Lung (tissue), 11 donors: ENCODE measurements at regions not wholly inside any gene's neighbourhood (a gene's known extent, or its start where the extent isn't known, plus 50 kb on each side); places are given as distances from the start of the nearest gene placed in this dataset.

ENCODE experiments used
- ATAC-seq: fragments of 200-7000 bp; cut with Tn5 transposase; one replicate; pipeline ENCODE4 v1.9.1; 2020; ENCODE audit warnings: moderate number of reproducible peaks; ENCODE audit not compliant: insufficient read depth, low FRiP score
- DNase-seq, 3 donors: peaks; one replicate each; pipeline ENCODE4 v3.0.0-alpha.2; 2013 to 2017
- H3K27ac ChIP-seq, 2 donors: one replicate each; pipeline ENCODE4 v1.5.1; 2013; ENCODE audit warnings: mild to moderate bottlenecking in 2 of 2, moderate library complexity in 2 of 2, control low read depth in 1 of 2, inconsistent platforms in 1 of 2, low read depth in 1 of 2, low read length in 1 of 2
- H3K27me3 ChIP-seq, 3 donors: one replicate each; pipeline ENCODE4 v1.5.1; 2013; ENCODE audit warnings: low read length in 2 of 3; ENCODE audit not compliant: control insufficient read depth in 3 of 3, insufficient read depth in 3 of 3
- H3K36me3 ChIP-seq, 4 donors: one replicate each; pipeline ENCODE4 v1.5.1; 2013; ENCODE audit warnings: low read length in 4 of 4, mild to moderate bottlenecking in 1 of 4, moderate library complexity in 1 of 4; ENCODE audit not compliant: control insufficient read depth in 4 of 4, insufficient read depth in 4 of 4
- H3K4me1 ChIP-seq, 5 donors: one replicate each; pipeline ENCODE4 v1.5.1; 2013; ENCODE audit warnings: low read length in 5 of 5, mild to moderate bottlenecking in 2 of 5, moderate library complexity in 1 of 5; ENCODE audit not compliant: control insufficient read depth in 5 of 5, insufficient read depth in 5 of 5
- H3K4me3 ChIP-seq: one replicate; pipeline ENCODE4 v1.5.1; 2013; ENCODE audit warnings: mild to moderate bottlenecking, control low read depth, moderate library complexity
- H3K9ac ChIP-seq, 2 donors: one replicate each; pipeline ENCODE4 v1.5.1; 2013; ENCODE audit warnings: low read length in 2 of 2, control low read depth in 1 of 2; ENCODE audit not compliant: insufficient read depth in 1 of 2
- H3K9me3 ChIP-seq, 4 donors: one replicate each; pipeline ENCODE4 v1.5.1; 2013; ENCODE audit warnings: low read length in 3 of 4, mild to moderate bottlenecking in 1 of 4, moderate library complexity in 1 of 4; ENCODE audit not compliant: control insufficient read depth in 4 of 4, insufficient read depth in 3 of 4
- WGBS, 2 donors: extraction: QIAGEN DNeasy Blood & Tissue Kit; methylation state at CpG; one replicate each; pipeline ENCODE4 v1.1.7; 2013; 5-methylcytosine and 5-hydroxymethylcytosine counted together
- TF ChIP-seq, protein P1 (sequence below): IDR thresholded peaks from 2 replicates; pipeline ENCODE4 v1.5.1; 2012; ENCODE audit warnings: mild to moderate bottlenecking; ENCODE audit errors: control extremely low read depth, extremely low read depth
- donor health status: control.
- donor health status: control.
- donor health status: Bipolar disorder and iron deficiency.
- donor health status: healthy.
- donor health status: DM: yes; HTN: yes; CAD: no.

DNA sequence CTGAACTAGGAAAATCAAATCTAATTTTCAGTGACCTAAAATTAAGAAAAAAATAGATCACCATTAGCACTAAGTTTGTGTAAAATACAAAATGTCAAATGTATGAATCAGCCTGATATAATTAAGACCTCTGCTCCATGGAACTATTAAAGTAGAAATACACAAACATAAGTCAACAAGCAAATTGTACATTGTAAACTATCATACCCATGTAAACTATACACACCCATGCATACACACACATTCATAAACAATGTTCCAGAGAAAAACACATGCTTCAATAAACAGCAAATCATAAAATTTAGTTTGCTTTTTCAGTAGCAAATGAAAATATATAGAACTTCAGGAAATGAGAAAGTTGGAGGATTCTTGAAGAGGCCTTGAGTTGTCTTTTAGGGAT lies 199.7 kb upstream of the VSTM2A start:
- Histone ChIP-seq H3K27me3 (no peaks in the 10 kb centered on the region), H3K9me3 (peaks cover 0 to 3% (median 0%) of the 10 kb centered on the region in 4 donors), H3K4me3 (no peak overlapping the region), H3K4me1 (no peaks in the 10 kb centered on the region), H3K9ac (no peak overlapping the region), H3K36me3 (no peaks in the 10 kb centered on the region), H3K27ac (no peak overlapping the region)
- DNase-seq (no peak), ATAC-seq (no peak)
- TF ChIP-seq, protein P1, sequence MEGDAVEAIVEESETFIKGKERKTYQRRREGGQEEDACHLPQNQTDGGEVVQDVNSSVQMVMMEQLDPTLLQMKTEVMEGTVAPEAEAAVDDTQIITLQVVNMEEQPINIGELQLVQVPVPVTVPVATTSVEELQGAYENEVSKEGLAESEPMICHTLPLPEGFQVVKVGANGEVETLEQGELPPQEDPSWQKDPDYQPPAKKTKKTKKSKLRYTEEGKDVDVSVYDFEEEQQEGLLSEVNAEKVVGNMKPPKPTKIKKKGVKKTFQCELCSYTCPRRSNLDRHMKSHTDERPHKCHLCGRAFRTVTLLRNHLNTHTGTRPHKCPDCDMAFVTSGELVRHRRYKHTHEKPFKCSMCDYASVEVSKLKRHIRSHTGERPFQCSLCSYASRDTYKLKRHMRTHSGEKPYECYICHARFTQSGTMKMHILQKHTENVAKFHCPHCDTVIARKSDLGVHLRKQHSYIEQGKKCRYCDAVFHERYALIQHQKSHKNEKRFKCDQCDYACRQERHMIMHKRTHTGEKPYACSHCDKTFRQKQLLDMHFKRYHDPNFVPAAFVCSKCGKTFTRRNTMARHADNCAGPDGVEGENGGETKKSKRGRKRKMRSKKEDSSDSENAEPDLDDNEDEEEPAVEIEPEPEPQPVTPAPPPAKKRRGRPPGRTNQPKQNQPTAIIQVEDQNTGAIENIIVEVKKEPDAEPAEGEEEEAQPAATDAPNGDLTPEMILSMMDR: no peak

DNA sequence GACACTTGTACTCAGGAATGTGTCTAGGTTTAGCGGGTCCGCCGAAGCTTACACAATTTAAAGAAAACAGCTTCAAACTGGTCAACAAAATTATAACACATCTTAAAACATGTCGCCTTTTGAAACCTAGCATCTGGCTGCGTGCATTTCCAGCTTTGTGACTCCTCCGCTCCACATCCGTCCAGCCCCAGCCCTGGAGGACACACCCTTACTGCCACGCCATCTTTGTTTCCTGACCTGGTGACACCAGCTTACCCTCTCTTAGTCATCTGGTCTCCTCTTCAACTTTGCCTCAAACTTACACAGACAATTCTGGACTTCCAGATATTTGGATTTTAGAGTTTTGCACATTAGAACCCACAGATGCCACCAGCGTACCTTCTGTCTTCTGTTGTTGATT lies 198.7 kb upstream of the VSTM2A start:
- no peak for ATAC-seq
- WGBS, 2 donors: 91 to 93% methylated on average over 9 of the region's 9 CpGs

DNA sequence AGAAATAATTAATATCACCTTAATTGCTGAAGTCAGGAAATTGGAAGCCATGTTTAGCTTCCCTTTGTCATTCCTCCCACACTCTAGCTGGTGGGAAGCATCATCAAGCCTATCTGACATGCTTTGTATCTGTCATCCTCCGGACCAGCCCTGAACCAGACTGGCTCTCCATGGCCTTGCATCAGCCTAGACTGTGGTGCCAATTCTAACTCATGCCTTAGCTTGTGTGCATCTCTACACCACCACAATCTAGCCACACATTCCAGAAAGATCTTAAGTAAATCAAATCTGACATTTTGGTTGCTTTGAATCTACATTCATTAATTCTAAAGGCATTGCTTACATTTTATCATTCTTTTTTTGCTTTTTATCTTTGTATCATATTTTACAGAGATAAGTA lies 196.4 kb upstream of the VSTM2A start:
- Histone ChIP-seq H3K36me3 (no peaks in the 10 kb centered on the region), H3K27ac (no peak overlapping the region), H3K9me3 (peaks cover 0 to 3% (median 0%) of the 10 kb centered on the region in 4 donors), H3K4me3 (no peak overlapping the region), H3K27me3 (no peaks in the 10 kb centered on the region), H3K4me1 (no peaks in the 10 kb centered on the region), H3K9ac (no peak overlapping the region)
- WGBS, 2 donors: 46 to 84% methylated on average over 1 of the region's 1 CpG
- TF ChIP-seq, protein P1: no peak
- DNase-seq (no peak), ATAC-seq (no peak)

More for the DNA sequence above, 198.7 kb upstream of the VSTM2A start:
- H3K4me1 ChIP-seq: no peaks in the 10 kb centered on the region
- no peaks in the 10 kb centered on the region for H3K27me3 ChIP-seq
- H3K4me3 ChIP-seq: no peak overlapping the region
- no peak overlapping the region for H3K27ac ChIP-seq
- H3K36me3 ChIP-seq: no peaks in the 10 kb centered on the region
- TF ChIP-seq, protein P1: no peak
- no peak for DNase-seq
- H3K9me3 ChIP-seq: peaks cover 0 to 3% (median 0%) of the 10 kb centered on the region in 4 donors
- no peak overlapping the region for H3K9ac ChIP-seq

DNA sequence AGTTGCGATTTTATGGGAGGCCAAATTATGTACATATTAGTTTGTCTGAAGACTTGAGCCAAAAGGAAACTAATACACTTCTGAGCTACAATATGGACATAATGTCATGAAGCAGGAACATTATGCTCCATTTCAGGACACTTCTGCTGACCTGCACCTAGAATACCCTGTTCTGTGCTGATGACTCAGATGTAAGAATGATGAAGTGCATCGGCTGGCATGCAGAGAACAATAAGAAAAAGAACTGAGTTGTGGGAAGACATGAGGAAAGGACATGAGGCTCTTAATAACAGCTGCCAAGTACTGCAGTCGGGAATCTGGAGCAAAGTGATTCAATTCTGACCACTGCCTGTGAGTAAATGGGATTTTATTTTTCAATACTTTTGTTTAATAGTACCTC lies 192.9 kb upstream of the VSTM2A start:
- H3K9me3 ChIP-seq: no peaks in the 10 kb centered on the region
- ATAC-seq (no peak), DNase-seq (no peak)
- no peaks in the 10 kb centered on the region for H3K27me3 ChIP-seq
- H3K4me3 ChIP-seq: no peak overlapping the region
- TF ChIP-seq, protein P1: no peak
- no peak overlapping the region for H3K27ac ChIP-seq
- H3K9ac ChIP-seq: no peak overlapping the region
- 77 to 84% methylated on average over 3 of the region's 3 CpGs for WGBS, 2 donors
- no peaks in the 10 kb centered on the region for H3K36me3 ChIP-seq
- no peaks in the 10 kb centered on the region for H3K4me1 ChIP-seq
